Astrocyte (in vitro differentiated cells and primary cell): ENCODE measurements at regions not wholly inside any gene's neighbourhood (a gene's known extent, or its start where the extent isn't known, plus 50 kb on each side); places are given as distances from the start of the nearest gene placed in this dataset.

Experiments used
- DNase-seq: peaks from one replicate; pipeline ENCODE4 v3.0.0-alpha.2; 2010; ENCODE audit warnings: low read depth
- FAIRE-seq: peaks from 2 replicates; lab custom pipeline; 2011; peaks lifted over from hg19 to GRCh38; lab: Jason Lieb, UNC
- H2AFZ ChIP-seq: 2 replicates; pipeline ENCODE4 v1.6.0; 2012; ENCODE audit warnings: low read depth, low read length, inconsistent platforms
- H3K27ac ChIP-seq: 2 replicates; pipeline ENCODE4 v1.5.1; 2011; ENCODE audit warnings: low read depth, low read length, inconsistent platforms
- H3K27me3 ChIP-seq: 2 replicates; pipeline ENCODE4 v1.6.0; 2011; ENCODE audit warnings: low read length, inconsistent platforms; ENCODE audit not compliant: insufficient read depth
- H3K36me3 ChIP-seq: 2 replicates; pipeline ENCODE4 v1.5.1; 2011; ENCODE audit warnings: low read length, inconsistent platforms; ENCODE audit not compliant: insufficient read depth
- H3K4me1 ChIP-seq: 2 replicates; pipeline ENCODE4 v1.5.1; 2011; ENCODE audit warnings: low read length, inconsistent platforms; ENCODE audit not compliant: insufficient read depth
- H3K4me2 ChIP-seq: 2 replicates; pipeline ENCODE4 v1.6.0; 2012; ENCODE audit warnings: low read length, inconsistent platforms
- H3K4me3 ChIP-seq: 2 replicates; pipeline ENCODE4 v1.5.1; 2011; ENCODE audit warnings: low read depth, mild to moderate bottlenecking, low read length, inconsistent platforms; ENCODE audit not compliant: insufficient read depth
- H3K79me2 ChIP-seq: 2 replicates; pipeline ENCODE4 v1.6.0; 2012; ENCODE audit warnings: mild to moderate bottlenecking, low read length, inconsistent platforms; ENCODE audit not compliant: insufficient read depth
- H3K9ac ChIP-seq: 2 replicates; pipeline ENCODE4 v1.6.0; 2012; ENCODE audit warnings: mild to moderate bottlenecking, low read length, inconsistent platforms
- H3K9me3 ChIP-seq: 2 replicates; pipeline ENCODE4 v1.5.1; 2012; ENCODE audit warnings: low read depth, mild to moderate bottlenecking, low read length, inconsistent platforms; ENCODE audit not compliant: insufficient read depth
- H4K20me1 ChIP-seq: 2 replicates; pipeline ENCODE4 v1.6.0; 2012; ENCODE audit warnings: low read length, inconsistent platforms; ENCODE audit not compliant: insufficient read depth
- H3K27ac Mint-ChIP-seq: one replicate; pipeline ENCODE4 v1.8.0; 2021; ENCODE audit warnings: mild to moderate bottlenecking, mixed read lengths; ENCODE audit not compliant: unreplicated experiment
- H3K27me3 Mint-ChIP-seq: one replicate; pipeline ENCODE4 v1.8.0; 2021; ENCODE audit warnings: low read depth, mixed read lengths; ENCODE audit not compliant: unreplicated experiment
- H3K36me3 Mint-ChIP-seq: one replicate; pipeline ENCODE4 v1.8.0; 2021; ENCODE audit warnings: low read depth, mixed read lengths; ENCODE audit not compliant: unreplicated experiment
- H3K4me1 Mint-ChIP-seq: one replicate; pipeline ENCODE4 v1.8.0; 2021; ENCODE audit warnings: low read depth, mixed read lengths; ENCODE audit not compliant: unreplicated experiment
- H3K4me3 Mint-ChIP-seq: one replicate; pipeline ENCODE4 v1.8.0; 2021; ENCODE audit warnings: mild to moderate bottlenecking, moderate library complexity, mixed read lengths; ENCODE audit not compliant: unreplicated experiment
- H3K9me3 Mint-ChIP-seq: one replicate; pipeline ENCODE4 v1.8.0; 2021; ENCODE audit warnings: mild to moderate bottlenecking, mixed read lengths; ENCODE audit not compliant: unreplicated experiment
- EZH2 ChIP-seq: IDR thresholded peaks from 2 replicates; pipeline ENCODE4 v1.6.1; 2012; ENCODE audit warnings: mild to moderate bottlenecking, low read length, inconsistent platforms; ENCODE audit not compliant: insufficient read depth
- TF ChIP-seq, protein P1 (sequence below): IDR thresholded peaks from 2 replicates; pipeline ENCODE4 v1.5.1; 2011; ENCODE audit warnings: low read depth, mild to moderate bottlenecking, inconsistent platforms, low read length, moderate library complexity; ENCODE audit not compliant: insufficient read depth

DNA sequence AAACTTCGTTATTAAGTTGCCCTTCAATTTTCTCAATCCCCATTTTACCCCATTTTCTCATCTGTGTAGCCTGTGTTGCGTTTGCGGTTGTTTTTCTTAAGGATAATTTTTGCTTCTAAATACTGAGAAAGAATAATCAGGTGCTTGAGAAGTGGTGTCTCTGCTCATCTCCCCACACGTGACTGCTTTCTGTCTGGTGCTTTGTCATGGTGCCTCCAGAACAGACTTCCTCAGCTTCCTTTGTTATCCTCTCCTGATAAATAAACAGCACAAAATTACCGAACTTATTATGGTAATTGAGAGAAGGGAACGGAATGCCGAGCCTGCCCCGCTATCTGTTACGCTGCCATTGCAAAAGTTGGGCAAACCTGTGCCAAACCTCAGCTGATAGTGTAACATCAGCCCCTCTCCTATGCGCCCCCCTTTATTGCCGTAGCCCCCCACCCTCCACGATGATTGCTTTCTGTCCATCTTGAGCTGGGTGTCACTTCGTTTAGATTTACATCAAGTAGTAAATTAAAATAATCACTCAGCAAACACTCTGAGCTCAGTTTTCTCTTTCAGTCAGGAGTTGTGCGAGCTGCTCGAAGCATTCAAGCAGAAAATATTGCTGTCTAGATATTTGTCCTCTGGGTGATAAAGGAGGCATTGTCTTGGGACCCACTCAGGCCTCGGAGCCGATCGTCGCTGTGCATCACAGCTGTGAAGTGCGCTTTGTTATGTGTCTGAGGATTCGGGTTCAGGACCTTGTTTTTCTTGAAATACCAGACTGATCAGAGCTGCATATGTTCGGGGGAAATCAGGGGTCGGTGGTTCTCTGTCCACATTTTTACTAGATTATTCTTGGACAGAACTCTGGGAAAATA, 1008.5 kb upstream of the FANCL start:
- peak overlapping the region; percentile 53 for H2AFZ ChIP-seq
- H4K20me1 ChIP-seq, result no peaks in the 10 kb centered on the region
- no peak for TF ChIP-seq EZH2
- TF ChIP-seq, protein P1, sequence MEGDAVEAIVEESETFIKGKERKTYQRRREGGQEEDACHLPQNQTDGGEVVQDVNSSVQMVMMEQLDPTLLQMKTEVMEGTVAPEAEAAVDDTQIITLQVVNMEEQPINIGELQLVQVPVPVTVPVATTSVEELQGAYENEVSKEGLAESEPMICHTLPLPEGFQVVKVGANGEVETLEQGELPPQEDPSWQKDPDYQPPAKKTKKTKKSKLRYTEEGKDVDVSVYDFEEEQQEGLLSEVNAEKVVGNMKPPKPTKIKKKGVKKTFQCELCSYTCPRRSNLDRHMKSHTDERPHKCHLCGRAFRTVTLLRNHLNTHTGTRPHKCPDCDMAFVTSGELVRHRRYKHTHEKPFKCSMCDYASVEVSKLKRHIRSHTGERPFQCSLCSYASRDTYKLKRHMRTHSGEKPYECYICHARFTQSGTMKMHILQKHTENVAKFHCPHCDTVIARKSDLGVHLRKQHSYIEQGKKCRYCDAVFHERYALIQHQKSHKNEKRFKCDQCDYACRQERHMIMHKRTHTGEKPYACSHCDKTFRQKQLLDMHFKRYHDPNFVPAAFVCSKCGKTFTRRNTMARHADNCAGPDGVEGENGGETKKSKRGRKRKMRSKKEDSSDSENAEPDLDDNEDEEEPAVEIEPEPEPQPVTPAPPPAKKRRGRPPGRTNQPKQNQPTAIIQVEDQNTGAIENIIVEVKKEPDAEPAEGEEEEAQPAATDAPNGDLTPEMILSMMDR, result no peak
- Mint-ChIP-seq H3K9me3 (no peaks in the 10 kb centered on the region), H3K4me3 (no peak overlapping the region), H3K27me3 (no peaks in the 10 kb centered on the region), H3K36me3 (no peaks in the 10 kb centered on the region), H3K27ac (no peak overlapping the region), H3K4me1 (no peaks in the 10 kb centered on the region)
- peak overlapping the region; percentile 41 for H3K4me3 ChIP-seq
- no peaks in the 10 kb centered on the region for H3K4me1 ChIP-seq
- DNase-seq (no peak), FAIRE-seq (no peak)
- no peaks in the 10 kb centered on the region for H3K27me3 ChIP-seq
- no peaks in the 10 kb centered on the region for H3K79me2 ChIP-seq
- H3K9me3 ChIP-seq, result no peaks in the 10 kb centered on the region
- peak overlapping the region; percentile 28 for H3K9ac ChIP-seq
- no peak overlapping the region for H3K27ac ChIP-seq
- H3K4me2 ChIP-seq, result peak overlapping the region; percentile 81
- no peaks in the 10 kb centered on the region for H3K36me3 ChIP-seq

DNA sequence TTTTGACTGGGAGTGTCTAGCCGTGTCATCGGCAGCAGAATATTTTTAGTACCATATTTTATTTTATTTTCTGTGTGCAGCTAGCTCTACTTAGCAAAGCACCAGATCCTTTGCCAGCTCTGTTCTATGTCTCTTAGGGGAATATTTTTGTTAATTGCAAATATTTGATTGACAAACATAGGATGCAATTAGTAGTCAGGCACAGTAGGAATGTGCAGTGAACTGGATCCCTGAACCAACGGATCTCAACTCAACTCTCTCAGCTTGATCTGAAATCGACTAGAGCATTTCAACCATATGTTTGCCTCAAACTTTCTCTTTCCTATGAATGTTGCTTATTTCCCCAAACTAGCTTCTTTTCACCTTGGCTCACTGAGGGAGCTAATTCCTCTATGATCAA, 998.0 kb upstream of the FANCL start:
- FAIRE-seq (no peak), DNase-seq (no peak)
- no peaks in the 10 kb centered on the region for H3K27me3 ChIP-seq
- Mint-ChIP-seq H3K4me1 (no peaks in the 10 kb centered on the region), H3K27me3 (no peaks in the 10 kb centered on the region), H3K4me3 (no peak overlapping the region), H3K9me3 (no peaks in the 10 kb centered on the region), H3K36me3 (no peaks in the 10 kb centered on the region), H3K27ac (no peak overlapping the region)
- no peak overlapping the region for H3K9ac ChIP-seq
- no peaks in the 10 kb centered on the region for H3K9me3 ChIP-seq
- no peak overlapping the region for H3K4me2 ChIP-seq
- H2AFZ ChIP-seq, result no peak overlapping the region
- H3K4me3 ChIP-seq, result no peak overlapping the region
- no peak overlapping the region for H3K27ac ChIP-seq
- no peaks in the 10 kb centered on the region for H3K4me1 ChIP-seq
- TF ChIP-seq, protein P1, result no peak
- TF ChIP-seq EZH2, result no peak
- H4K20me1 ChIP-seq, result no peaks in the 10 kb centered on the region
- no peaks in the 10 kb centered on the region for H3K79me2 ChIP-seq
- H3K36me3 ChIP-seq, result no peaks in the 10 kb centered on the region

DNA sequence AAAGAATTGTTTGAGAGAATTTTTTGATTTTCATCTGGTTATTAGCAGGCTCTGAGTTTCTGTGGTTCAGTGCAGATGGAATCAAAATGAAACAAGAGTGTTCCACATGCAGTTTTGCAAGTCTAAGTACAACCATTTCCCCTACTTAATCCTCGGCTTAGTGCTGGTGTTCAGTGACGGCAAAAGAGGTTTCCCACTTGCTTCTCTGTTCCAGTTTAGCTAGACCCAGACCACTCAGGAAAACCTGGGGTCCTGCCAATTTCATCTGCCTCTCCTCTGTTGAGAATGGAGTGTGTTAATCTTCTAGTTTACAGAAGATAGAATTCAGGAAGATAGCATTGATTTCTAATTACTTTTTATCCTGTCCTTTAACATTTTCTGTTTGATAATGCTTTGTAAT, 996.2 kb upstream of the FANCL start:
- no peaks in the 10 kb centered on the region for H3K9me3 ChIP-seq
- no peaks in the 10 kb centered on the region for H3K27me3 Mint-ChIP-seq
- no peak overlapping the region for H3K27ac Mint-ChIP-seq
- DNase-seq (no peak), FAIRE-seq (no peak)
- H2AFZ ChIP-seq, result no peak overlapping the region
- no peaks in the 10 kb centered on the region for H3K79me2 ChIP-seq
- H3K9ac ChIP-seq, result no peak overlapping the region
- H3K27ac ChIP-seq, result no peak overlapping the region
- H3K4me2 ChIP-seq, result no peak overlapping the region
- no peaks in the 10 kb centered on the region for H3K36me3 ChIP-seq
- no peaks in the 10 kb centered on the region for H3K4me1 Mint-ChIP-seq
- no peaks in the 10 kb centered on the region for H3K4me1 ChIP-seq
- no peaks in the 10 kb centered on the region for H4K20me1 ChIP-seq
- no peak overlapping the region for H3K4me3 Mint-ChIP-seq
- H3K27me3 ChIP-seq, result no peaks in the 10 kb centered on the region
- no peaks in the 10 kb centered on the region for H3K9me3 Mint-ChIP-seq
- TF ChIP-seq, protein P1, result no peak
- TF ChIP-seq EZH2, result no peak
- H3K36me3 Mint-ChIP-seq, result no peaks in the 10 kb centered on the region
- no peak overlapping the region for H3K4me3 ChIP-seq
